ENCODE measurements at regions not wholly inside any gene's neighbourhood (a gene's known extent, or its start where the extent isn't known, plus 50 kb on each side); places are given as distances from the start of the nearest gene placed in this dataset.

GRCh38 chr4:152172146-152172545, 363.7 kb downstream of the FBXW7 start:
- TF ChIP-seq CTCF (conservative IDR thresholded peaks at IDR 0.05; ENCODE audit: low read depth, low read length) (no peak), EZH2 (IDR thresholded peaks at IDR 0.05; ENCODE audit: low read length, unreplicated experiment) (no peak), EZH2phosphoT487 (IDR thresholded peaks at IDR 0.05; ENCODE audit: borderline replicate concordance, low read length) (no peak)

Data from PC-3 (cell line).